Fibroblast of skin of right biceps (primary cell): ENCODE measurements at regions not wholly inside any gene's neighbourhood (a gene's known extent, or its start where the extent isn't known, plus 50 kb on each side); places are given as distances from the start of the nearest gene placed in this dataset.

Experiments
- DNase-seq: peaks from one replicate; pipeline ENCODE4 v3.0.0-alpha.2; 2013

- DNase-seq = no peak
Measured at GRCh38 chr10:117078168-117078837, 59.8 kb downstream of the VAX1 start.

GRCh38 chr10:117075064-117075463 lies 63.0 kb downstream of the VAX1 start:
- DNase-seq = no peak

- DNase-seq = no peak
Measured at GRCh38 chr10:117074621-117075020, 63.4 kb downstream of the VAX1 start.

GRCh38 chr10:117071286-117072050 lies 66.5 kb upstream of the SHTN1 start:
- peak; percentile 2 for DNase-seq
